ENCODE measurements at regions not wholly inside any gene's neighbourhood (a gene's known extent, or its start where the extent isn't known, plus 50 kb on each side); places are given as distances from the start of the nearest gene placed in this dataset.
"Not testable (repeated sequence)": the region's sequence is repeated elsewhere in the genome, so short reads cannot be mapped to it uniquely, and the experiment has no call there.

GRCh38 chr4:158122501-158122900 is 50.3 kb downstream of the GASK1B start:
- DNase-seq: no peak

GRCh38 chr4:158121161-158121579 is 51.7 kb downstream of the GASK1B start:
- DNase-seq: no peak

- not testable (repeated sequence) for DNase-seq
Measured at GRCh38 chr4:158120645-158121151, 52.1 kb downstream of the GASK1B start.

- DNase-seq: no peak
Measured at GRCh38 chr4:158112611-158113010, 60.2 kb downstream of the GASK1B start.

GRCh38 chr4:158111241-158111640 is 61.6 kb downstream of the GASK1B start:
- DNase-seq: no peak

- DNase-seq: no peak
Measured at GRCh38 chr4:158102904-158103303, 69.9 kb downstream of the GASK1B start.

GRCh38 chr4:158099686-158100085 is 73.1 kb downstream of the GASK1B start:
- DNase-seq: no peak

GRCh38 chr4:158098802-158099201 is 74.0 kb downstream of the GASK1B start:
- DNase-seq: no peak

GRCh38 chr4:158094413-158095134 is 78.3 kb downstream of the GASK1B start:
- no peak for DNase-seq

GRCh38 chr4:158090323-158090722 is 82.5 kb downstream of the GASK1B start:
- no peak for DNase-seq

- not testable (repeated sequence) for DNase-seq
Measured at GRCh38 chr4:158089897-158090296, 82.9 kb downstream of the GASK1B start.

GRCh38 chr4:158080354-158080753 is 92.5 kb downstream of the GASK1B start:
- no peak for DNase-seq

- peak; percentile 71 for DNase-seq
Measured at GRCh38 chr4:158079661-158080060, 93.2 kb downstream of the GASK1B start.

- DNase-seq: no peak
Measured at GRCh38 chr4:158077835-158078234, 95.0 kb downstream of the GASK1B start.

- no peak for DNase-seq
Measured at GRCh38 chr4:158074851-158075250, 98.0 kb downstream of the GASK1B start.

GRCh38 chr4:158071931-158072330 is 100.9 kb downstream of the GASK1B start:
- no peak for DNase-seq

GRCh38 chr4:158068068-158068467 is 104.8 kb downstream of the GASK1B start:
- no peak for DNase-seq

GRCh38 chr4:158067646-158068045 is 105.2 kb downstream of the GASK1B start:
- DNase-seq: no peak

GRCh38 chr4:158065603-158066002 is 107.2 kb downstream of the GASK1B start:
- no peak for DNase-seq

- no peak for DNase-seq
Measured at GRCh38 chr4:158065176-158065575, 107.6 kb downstream of the GASK1B start.

GRCh38 chr4:158056689-158057245 is 116.1 kb downstream of the GASK1B start:
- DNase-seq: no peak

- DNase-seq: no peak
Measured at GRCh38 chr4:158055668-158056067, 117.2 kb downstream of the GASK1B start.

GRCh38 chr4:158053801-158054200 is 119.0 kb downstream of the GASK1B start:
- no peak for DNase-seq

- DNase-seq: no peak
Measured at GRCh38 chr4:158053086-158053485, 119.7 kb downstream of the GASK1B start.

Data from NCI-H524 treated with DMSO at 0.1 percent for 48 hours (cell line).